SK-N-SH treated with all-trans-retinoic acid at 6 μM for 48 hours (cell line): ENCODE measurements at regions not wholly inside any gene's neighbourhood (a gene's known extent, or its start where the extent isn't known, plus 50 kb on each side); places are given as distances from the start of the nearest gene placed in this dataset.

Experiments
- ATAC-seq: fragments of 200-7000 bp; cut with Tn5 transposase; 3 replicates; pipeline ENCODE4 v1.9.1; 2020; ENCODE audit warnings: mild to moderate bottlenecking, moderate library complexity
- BACH2 ChIP-seq: fragments of 250-450 bp; sonication (Bioruptor Pico); IDR thresholded peaks from 2 replicates; pipeline ENCODE4 v1.9.0; 2021; ENCODE audit warnings: mild to moderate bottlenecking, borderline replicate concordance
- CSDC2 ChIP-seq: fragments of 250-450 bp; sonication (Bioruptor Pico); IDR thresholded peaks from 2 replicates; pipeline ENCODE4 v1.5.0; 2020; ENCODE audit warnings: mild to moderate bottlenecking, moderate library complexity
- GLIS3 ChIP-seq: fragments of 250-450 bp; sonication (Bioruptor Pico); IDR thresholded peaks from 2 replicates; pipeline ENCODE4 v1.5.0; 2020; ENCODE audit warnings: mild to moderate bottlenecking, moderate library complexity
- OSR1 ChIP-seq: fragments of 250-450 bp; sonication (Bioruptor Pico); IDR thresholded peaks from 2 replicates; pipeline ENCODE4 v1.8.0; 2022; ENCODE audit warnings: moderate library complexity, mild to moderate bottlenecking, inconsistent platforms
- PPARA ChIP-seq: fragments of 250-450 bp; sonication (Bioruptor Pico); IDR thresholded peaks from 2 replicates; pipeline ENCODE4 v1.5.0; 2020; ENCODE audit warnings: mild to moderate bottlenecking, borderline replicate concordance
- RARB ChIP-seq: fragments of 250-450 bp; sonication (Bioruptor Pico); IDR thresholded peaks from 2 replicates; pipeline ENCODE4 v1.8.0; 2021; ENCODE audit warnings: mild to moderate bottlenecking, moderate library complexity
- SNAI2 ChIP-seq: fragments of 250-450 bp; sonication (Bioruptor Pico); IDR thresholded peaks from 2 replicates; pipeline ENCODE4 v1.5.0; 2020; ENCODE audit warnings: mild to moderate bottlenecking, moderate library complexity
- TOX ChIP-seq: fragments of 250-450 bp; sonication (Bioruptor Pico); IDR thresholded peaks from 2 replicates; pipeline ENCODE4 v1.8.0; 2021; ENCODE audit warnings: mild to moderate bottlenecking, moderate library complexity, borderline replicate concordance
- ZC3H10 ChIP-seq: fragments of 250-450 bp; sonication (Bioruptor Pico); IDR thresholded peaks from 2 replicates; pipeline ENCODE4 v1.5.1; 2021; ENCODE audit warnings: mild to moderate bottlenecking, moderate library complexity
- ZFP3 ChIP-seq: fragments of 250-450 bp; sonication (Bioruptor Pico); IDR thresholded peaks from 2 replicates; pipeline ENCODE4 v1.5.0; 2020; ENCODE audit warnings: mild to moderate bottlenecking, moderate library complexity
- ZFP30 ChIP-seq: fragments of 450-650 bp; formaldehyde crosslinking; IDR thresholded peaks from 2 replicates; pipeline ENCODE4 v1.5.0; 2022; ENCODE audit warnings: mild to moderate bottlenecking, moderate library complexity
- ZNF565 ChIP-seq: fragments of 450-650 bp; formaldehyde crosslinking; conservative IDR thresholded peaks from 2 replicates; pipeline ENCODE4 v1.5.0; 2020; ENCODE audit warnings: low read depth, mild to moderate bottlenecking, moderate library complexity
- ZNF70 ChIP-seq: fragments of 450-650 bp; formaldehyde crosslinking; IDR thresholded peaks from 2 replicates; pipeline ENCODE4 v1.5.0; 2020; ENCODE audit warnings: mild to moderate bottlenecking, moderate library complexity
- ZNF8 ChIP-seq: fragments of 450-650 bp; formaldehyde crosslinking; IDR thresholded peaks from 2 replicates; pipeline ENCODE4 v1.5.0; 2020; ENCODE audit warnings: mild to moderate bottlenecking, moderate library complexity
- TF ChIP-seq, protein P1 (sequence below): fragments of 250-450 bp; sonication (Bioruptor Pico); IDR thresholded peaks from 2 replicates; pipeline ENCODE4 v1.8.0; 2020; ENCODE audit warnings: mild to moderate bottlenecking, moderate library complexity, borderline replicate concordance
- TF ChIP-seq, protein P2 (sequence below): fragments of 250-450 bp; sonication (Bioruptor Pico); IDR thresholded peaks from 2 replicates; pipeline ENCODE4 v1.8.0; 2021; ENCODE audit warnings: low read depth, mild to moderate bottlenecking, moderate library complexity, borderline replicate concordance
- TF ChIP-seq, protein P3 (sequence below): fragments of 250-450 bp; sonication (Bioruptor Pico); IDR thresholded peaks from 2 replicates; pipeline ENCODE4 v1.5.1; 2021; ENCODE audit warnings: mild to moderate bottlenecking, moderate library complexity
- TF ChIP-seq, protein P4 (sequence below): fragments of 250-450 bp; sonication (Bioruptor Pico); IDR thresholded peaks from 2 replicates; pipeline ENCODE4 v1.5.0; 2020; ENCODE audit warnings: mild to moderate bottlenecking, moderate library complexity

DNA sequence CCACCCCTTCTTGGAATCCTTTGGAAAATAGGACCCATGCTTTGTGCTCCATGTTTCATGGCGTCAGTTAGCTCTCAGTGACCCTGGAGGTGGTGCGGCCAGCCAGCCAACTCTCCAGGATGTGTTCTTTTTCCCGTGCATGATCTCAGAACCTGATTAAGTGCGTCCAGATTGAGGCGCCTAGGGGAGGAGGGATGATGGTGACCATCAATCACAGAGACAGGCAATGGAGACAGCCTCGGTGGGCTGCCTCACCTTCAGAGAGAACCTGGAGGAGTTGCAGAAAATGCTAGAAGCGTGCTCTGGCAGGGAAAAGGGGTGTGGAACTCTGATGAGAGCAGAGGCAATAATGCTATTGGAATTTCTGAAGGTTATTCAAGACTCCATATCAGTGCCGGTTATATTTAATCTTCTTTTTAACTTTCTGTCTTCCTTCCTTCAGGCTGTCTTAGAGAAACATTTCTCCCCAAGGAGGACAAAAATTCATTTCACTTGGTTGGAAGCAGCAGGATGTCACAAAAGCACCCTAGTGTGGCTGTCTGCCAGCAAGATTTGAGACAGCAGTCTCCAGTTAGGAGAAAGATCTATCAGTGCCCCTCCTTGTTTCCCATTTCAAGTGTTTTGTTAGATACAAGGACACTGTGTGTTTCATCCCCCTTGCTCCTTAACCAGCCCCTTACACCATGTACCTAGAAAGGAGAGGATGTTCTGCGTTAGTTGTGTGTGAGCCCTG, 53.3 kb upstream of the IGF1 start:
- no peak; the same call in 2 of the 3 replicates for ATAC-seq
- TF ChIP-seq OSR1 (CRISPR knock-in tag) (no peak), ZNF8 (no peak), RARB (no peak), ZFP3 (no peak), BACH2 (CRISPR knock-in tag) (no peak), ZNF70 (no peak), GLIS3 (CRISPR knock-in tag) (no peak), PPARA (CRISPR knock-in tag) (no peak), ZFP30 (CRISPR knock-in tag) (no peak), SNAI2 (no peak), CSDC2 (CRISPR knock-in tag) (no peak), ZC3H10 (CRISPR knock-in tag) (no peak), TOX (CRISPR knock-in tag) (no peak), ZNF565 (CRISPR knock-in tag) (no peak)
- TF ChIP-seq, protein P1, sequence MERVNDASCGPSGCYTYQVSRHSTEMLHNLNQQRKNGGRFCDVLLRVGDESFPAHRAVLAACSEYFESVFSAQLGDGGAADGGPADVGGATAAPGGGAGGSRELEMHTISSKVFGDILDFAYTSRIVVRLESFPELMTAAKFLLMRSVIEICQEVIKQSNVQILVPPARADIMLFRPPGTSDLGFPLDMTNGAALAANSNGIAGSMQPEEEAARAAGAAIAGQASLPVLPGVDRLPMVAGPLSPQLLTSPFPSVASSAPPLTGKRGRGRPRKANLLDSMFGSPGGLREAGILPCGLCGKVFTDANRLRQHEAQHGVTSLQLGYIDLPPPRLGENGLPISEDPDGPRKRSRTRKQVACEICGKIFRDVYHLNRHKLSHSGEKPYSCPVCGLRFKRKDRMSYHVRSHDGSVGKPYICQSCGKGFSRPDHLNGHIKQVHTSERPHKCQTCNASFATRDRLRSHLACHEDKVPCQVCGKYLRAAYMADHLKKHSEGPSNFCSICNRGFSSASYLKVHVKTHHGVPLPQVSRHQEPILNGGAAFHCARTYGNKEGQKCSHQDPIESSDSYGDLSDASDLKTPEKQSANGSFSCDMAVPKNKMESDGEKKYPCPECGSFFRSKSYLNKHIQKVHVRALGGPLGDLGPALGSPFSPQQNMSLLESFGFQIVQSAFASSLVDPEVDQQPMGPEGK: no peak
- TF ChIP-seq, protein P2, sequence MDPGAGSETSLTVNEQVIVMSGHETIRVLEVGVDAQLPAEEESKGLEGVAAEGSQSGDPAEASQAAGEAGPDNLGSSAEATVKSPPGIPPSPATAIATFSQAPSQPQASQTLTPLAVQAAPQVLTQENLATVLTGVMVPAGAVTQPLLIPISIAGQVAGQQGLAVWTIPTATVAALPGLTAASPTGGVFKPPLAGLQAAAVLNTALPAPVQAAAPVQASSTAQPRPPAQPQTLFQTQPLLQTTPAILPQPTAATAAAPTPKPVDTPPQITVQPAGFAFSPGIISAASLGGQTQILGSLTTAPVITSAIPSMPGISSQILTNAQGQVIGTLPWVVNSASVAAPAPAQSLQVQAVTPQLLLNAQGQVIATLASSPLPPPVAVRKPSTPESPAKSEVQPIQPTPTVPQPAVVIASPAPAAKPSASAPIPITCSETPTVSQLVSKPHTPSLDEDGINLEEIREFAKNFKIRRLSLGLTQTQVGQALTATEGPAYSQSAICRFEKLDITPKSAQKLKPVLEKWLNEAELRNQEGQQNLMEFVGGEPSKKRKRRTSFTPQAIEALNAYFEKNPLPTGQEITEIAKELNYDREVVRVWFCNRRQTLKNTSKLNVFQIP (CRISPR knock-in tag): no peak
- TF ChIP-seq, protein P3, sequence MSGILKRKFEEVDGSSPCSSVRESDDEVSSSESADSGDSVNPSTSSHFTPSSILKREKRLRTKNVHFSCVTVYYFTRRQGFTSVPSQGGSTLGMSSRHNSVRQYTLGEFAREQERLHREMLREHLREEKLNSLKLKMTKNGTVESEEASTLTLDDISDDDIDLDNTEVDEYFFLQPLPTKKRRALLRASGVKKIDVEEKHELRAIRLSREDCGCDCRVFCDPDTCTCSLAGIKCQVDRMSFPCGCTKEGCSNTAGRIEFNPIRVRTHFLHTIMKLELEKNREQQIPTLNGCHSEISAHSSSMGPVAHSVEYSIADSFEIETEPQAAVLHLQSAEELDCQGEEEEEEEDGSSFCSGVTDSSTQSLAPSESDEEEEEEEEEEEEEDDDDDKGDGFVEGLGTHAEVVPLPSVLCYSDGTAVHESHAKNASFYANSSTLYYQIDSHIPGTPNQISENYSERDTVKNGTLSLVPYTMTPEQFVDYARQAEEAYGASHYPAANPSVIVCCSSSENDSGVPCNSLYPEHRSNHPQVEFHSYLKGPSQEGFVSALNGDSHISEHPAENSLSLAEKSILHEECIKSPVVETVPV (CRISPR knock-in tag): no peak
- TF ChIP-seq, protein P4, sequence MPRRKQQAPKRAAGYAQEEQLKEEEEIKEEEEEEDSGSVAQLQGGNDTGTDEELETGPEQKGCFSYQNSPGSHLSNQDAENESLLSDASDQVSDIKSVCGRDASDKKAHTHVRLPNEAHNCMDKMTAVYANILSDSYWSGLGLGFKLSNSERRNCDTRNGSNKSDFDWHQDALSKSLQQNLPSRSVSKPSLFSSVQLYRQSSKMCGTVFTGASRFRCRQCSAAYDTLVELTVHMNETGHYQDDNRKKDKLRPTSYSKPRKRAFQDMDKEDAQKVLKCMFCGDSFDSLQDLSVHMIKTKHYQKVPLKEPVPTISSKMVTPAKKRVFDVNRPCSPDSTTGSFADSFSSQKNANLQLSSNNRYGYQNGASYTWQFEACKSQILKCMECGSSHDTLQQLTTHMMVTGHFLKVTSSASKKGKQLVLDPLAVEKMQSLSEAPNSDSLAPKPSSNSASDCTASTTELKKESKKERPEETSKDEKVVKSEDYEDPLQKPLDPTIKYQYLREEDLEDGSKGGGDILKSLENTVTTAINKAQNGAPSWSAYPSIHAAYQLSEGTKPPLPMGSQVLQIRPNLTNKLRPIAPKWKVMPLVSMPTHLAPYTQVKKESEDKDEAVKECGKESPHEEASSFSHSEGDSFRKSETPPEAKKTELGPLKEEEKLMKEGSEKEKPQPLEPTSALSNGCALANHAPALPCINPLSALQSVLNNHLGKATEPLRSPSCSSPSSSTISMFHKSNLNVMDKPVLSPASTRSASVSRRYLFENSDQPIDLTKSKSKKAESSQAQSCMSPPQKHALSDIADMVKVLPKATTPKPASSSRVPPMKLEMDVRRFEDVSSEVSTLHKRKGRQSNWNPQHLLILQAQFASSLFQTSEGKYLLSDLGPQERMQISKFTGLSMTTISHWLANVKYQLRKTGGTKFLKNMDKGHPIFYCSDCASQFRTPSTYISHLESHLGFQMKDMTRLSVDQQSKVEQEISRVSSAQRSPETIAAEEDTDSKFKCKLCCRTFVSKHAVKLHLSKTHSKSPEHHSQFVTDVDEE (CRISPR knock-in tag): no peak
